Heart left ventricle (tissue), 13 donors: ENCODE measurements at regions not wholly inside any gene's neighbourhood (a gene's known extent, or its start where the extent isn't known, plus 50 kb on each side); places are given as distances from the start of the nearest gene placed in this dataset.

Experiments
- CTCF ChIP-seq, 12 donors: fragments of 200-600 bp; sonication (generic) in 4 of 12; IDR thresholded peaks; one replicate each; pipeline versions ENCODE4 v1.5.0 to v1.8.0; 2018 to 2022; ENCODE audit warnings: antibody characterized with exemption in 12 of 12, mild to moderate bottlenecking in 5 of 12
- POLR2A ChIP-seq, 2 donors: fragments of 450-650 bp; IDR thresholded peaks; one replicate each; pipeline ENCODE4 v1.6.1; 2017; ENCODE audit warnings: antibody characterized with exemption in 2 of 2, mild to moderate bottlenecking in 2 of 2, moderate library complexity in 2 of 2
- donor health status: ischemic (EF 13 %, LVEDD 7.1; RV severe dilation, severe dysfunction).
- donor health status: DM: no; HTN: yes; CAD: no.
- donor health status: DM: no; HTN: no; CAD: no.
- donor health status: ischemic (EF 25% LVEDD 6.9; RV normal size, moderate dysfunction).
- donor health status: ischemic (EF 25% LVEDD 5.7; RV mildly dilated, moderate dysfunction).
- donor health status: ischemic (EF 35%, LVEDD 5.7; RV mildly dilated, moderate dysfunction).
- donor health status: nonischemic (EF 11% LVEDD 7.7; RV severe dilation, severe dysfunction).
- donor health status: DM: yes; HTN: yes; CAD: no.
- donor health status: PGD.
- donor health status: ischemic (EF 29% LVEDD 5.4; RV normal size, mild dysfunction).
- donor health status: nonischemic (EF 23%, LVEDD 6.1; RV moderate dilation, normal function).

- no peak for TF ChIP-seq POLR2A (IDR thresholded peaks at IDR 0.05)
- no peak for TF ChIP-seq CTCF (IDR thresholded peaks at IDR 0.05)
These were observed 102.0 kb downstream of the IER5 start for GRCh38 chr1:181190364-181191035.
